NCI-H510A (cell line): ENCODE measurements at regions not wholly inside any gene's neighbourhood (a gene's known extent, or its start where the extent isn't known, plus 50 kb on each side); places are given as distances from the start of the nearest gene placed in this dataset.
"Not testable (repeated sequence)": the region's sequence is repeated elsewhere in the genome, so short reads cannot be mapped to it uniquely, and the experiment has no call there.

ENCODE experiments used
- DNase-seq: peaks from one replicate; lab custom pipeline; 2025; lab: John Stamatoyannopoulos, UW

DNA sequence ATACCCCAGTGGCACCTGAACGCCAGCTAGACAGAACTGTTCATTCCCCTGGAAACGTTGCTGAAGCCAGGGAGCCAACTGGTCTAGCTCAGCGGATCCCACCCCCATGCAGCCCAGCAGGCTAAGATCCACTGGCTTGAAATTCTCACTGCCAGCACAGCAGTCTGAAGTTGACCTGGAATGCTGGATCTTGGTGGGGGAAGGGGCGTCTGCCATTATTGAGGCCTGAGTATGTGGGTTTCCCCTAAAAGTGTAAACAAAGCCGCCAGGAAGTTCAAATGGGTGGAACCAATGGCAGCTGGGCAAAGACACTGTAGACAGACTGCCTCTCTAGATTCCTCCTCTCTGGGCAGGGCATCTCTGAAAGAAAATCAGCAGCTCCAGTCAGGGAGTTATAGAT is 213.0 kb downstream of the NKX6-1 start:
- DNase-seq, result no peak

DNA sequence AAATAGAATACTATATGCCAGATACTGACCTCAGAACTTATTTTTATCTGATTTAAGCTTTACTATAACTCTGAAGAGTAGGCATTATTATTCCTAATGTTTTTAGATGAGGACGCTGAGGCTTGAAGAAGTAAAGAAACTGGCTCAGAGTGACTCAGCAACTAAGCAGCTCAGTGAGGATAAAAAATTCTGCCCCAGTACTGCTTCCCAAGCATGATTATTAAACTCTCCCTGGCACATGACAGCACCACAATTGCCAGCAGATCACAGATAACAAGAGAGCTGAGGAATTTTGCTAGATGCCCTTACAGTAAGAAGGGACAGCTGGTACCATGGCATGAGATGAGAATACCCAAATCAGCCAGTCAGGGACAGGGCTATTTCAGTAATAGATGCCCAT is 219.4 kb downstream of the NKX6-1 start:
- no peak for DNase-seq

DNA sequence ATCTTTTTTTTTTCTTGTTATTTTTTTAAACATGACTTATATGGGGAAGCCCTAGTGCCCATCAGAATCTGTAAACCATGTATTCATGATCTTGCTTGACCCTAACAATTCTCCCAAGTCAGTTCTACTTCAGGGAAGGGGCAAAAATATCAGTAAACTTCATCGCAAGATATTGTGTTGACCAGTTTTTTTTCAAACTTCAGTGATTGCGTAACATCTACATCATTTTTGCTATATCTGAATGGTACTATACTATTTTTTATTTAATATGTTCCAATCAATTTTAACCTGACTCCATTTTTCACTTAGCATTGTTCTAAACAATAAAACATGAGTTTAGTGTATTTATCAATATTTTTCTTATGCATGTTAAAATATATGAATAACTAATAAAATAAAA is 221.2 kb downstream of the NKX6-1 start:
- DNase-seq, result no peak

DNA sequence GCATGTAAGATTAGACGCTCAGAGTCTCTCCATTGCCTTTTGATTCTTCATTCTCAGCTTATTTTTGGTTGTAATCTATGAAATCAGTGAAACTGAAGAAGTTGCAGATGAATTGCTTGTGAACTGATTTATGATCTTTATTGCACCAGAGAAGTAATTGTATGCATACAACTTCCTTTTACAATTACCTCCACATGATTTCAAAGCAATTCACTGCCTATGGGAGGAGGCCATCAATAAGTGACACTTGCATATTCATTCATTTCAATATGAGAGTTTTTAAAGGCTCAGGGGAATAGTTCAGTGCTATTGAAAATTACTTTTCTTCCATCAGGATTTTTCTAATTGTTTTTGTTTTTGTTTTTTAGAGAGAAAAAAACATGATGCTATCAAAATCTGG is 222.3 kb downstream of the NKX6-1 start:
- DNase-seq, result no peak

DNA sequence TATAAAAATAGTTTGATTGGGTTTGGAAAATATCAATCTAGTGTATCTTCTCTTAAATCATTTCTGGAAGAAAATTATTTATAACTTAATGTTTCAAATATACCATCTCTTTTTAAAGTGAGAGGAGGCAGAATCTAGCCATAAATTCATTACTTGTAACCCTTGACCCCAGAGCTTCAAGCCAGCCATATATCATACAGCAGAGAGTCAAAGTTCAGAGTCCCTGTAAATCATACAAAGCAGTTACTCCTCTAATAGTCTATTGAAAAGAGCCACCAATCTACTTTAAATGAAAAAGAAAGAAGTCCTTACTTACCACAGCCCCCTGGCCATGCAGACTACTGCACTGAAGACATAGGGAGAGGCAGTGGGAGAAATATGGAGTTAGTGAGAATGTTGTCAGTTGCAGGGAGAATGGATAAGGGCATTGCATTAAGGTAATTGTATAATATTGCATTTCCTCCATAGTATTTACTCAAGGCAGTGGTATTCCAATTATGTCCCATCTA is 229.5 kb downstream of the NKX6-1 start:
- DNase-seq, result no peak

DNA sequence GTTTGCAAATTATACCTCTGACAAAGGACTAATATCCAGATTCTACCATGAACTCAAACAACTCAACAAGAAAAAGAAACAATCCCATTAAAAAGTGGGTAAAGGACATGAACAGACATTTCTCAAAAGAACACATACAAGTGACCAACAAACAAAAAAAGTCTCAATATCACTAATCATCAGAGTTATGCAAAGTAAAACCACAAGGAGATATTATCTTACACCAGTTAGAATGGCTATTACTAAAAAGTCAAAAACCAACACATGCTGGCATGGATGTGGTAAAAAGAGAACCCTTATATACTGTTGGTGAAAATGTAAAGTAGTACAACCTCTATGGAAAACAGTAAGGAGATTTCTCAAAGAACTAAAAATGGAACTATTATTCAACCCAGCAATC is 234.4 kb downstream of the NKX6-1 start:
- DNase-seq, result no peak

DNA sequence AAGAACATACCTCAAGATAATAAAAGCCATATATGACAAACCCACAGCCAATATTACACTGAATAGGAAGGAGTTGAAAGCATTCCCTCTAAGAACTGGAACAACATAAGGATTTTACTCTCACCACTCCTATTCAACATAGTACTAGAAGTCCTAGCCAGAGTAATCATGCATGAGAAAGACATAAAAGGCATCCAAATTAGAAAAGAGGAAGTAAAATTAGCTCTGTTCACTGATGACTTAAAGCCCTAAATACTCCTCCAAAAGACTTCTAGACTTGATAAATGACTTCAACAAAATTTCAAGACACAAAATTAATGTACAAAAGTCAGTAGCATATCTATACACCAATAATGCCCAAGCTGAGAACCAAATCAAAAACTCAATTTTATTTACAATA is 235.7 kb downstream of the NKX6-1 start:
- DNase-seq, result no peak

DNA sequence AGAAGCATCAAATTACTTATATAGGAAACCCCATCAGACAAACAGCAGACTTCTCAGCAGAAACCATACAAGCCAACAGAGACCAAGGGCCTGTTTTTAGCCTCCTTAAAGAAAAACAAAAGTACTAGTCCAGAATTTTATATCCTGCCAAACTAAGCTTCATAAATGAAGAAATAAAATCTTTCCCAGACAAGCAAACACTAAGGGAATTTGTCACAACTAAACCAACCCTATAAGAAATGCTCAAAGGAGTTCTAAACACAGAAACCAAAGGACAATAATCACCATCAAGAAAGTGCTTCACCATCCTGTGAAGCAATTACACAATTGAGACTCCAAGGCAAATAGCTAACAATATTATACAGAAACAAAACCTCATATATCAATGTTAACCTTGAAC is 238.6 kb downstream of the NKX6-1 start:
- no peak for DNase-seq

DNA sequence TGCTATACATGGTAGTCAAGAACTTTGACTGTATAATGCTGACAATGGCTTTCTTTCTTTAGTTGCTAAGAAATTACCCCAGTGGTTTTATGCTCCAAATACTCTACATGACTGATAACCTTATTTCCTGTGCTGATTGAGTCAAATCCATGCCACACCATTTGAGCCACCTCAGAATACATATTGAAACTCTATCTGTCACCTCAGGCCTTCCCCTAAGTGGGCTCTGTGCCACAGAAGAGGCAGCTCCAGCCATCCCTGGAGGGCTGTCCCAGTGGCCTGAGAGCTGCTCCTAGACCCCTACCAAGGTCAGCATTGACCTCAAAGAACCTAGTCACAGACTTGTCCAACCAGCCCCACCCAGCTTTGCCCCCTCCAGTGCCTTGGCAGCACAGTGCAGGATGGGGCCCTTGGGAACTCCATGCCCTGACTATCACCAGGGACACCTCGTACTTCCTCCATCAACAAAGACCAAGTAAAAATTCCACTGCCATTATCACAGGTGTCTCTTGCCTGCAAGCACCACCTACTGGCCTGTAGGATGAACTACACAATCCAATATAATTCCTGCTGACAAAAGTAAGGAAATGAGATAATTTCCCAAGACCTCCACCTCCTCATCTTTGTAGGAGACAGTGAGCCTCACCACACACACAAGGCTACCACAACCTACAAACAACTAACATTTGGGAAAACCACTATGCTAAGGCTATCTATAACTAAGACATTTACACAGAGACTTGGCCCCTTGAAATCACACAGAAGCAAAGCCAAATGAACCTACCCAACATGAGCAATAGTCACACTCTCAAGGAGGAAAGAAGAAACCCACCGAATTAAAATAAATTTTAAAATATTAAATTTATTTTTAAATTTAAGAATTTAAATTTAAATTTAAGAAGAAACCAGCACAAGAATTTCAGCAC is 239.9 kb downstream of the NKX6-1 start:
- no peak for DNase-seq

DNA sequence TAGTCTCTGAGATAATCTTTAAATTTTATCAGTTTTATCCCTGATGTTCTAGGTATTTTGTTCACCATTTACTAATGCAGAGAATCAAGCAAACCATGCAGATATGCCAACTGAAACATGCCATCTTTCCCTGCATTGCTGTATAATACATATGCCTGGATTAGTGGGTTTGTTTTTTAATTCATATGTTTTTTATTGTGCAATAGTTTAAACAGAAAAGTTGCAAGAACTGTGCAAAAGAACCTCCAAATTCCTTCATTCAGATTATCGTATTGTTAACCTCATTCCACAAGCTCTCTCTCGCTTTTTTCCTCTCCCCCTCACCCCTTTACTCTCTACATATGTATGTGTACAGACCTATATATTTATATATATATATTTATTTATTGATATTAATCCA is 244.6 kb downstream of the NKX6-1 start:
- no peak for DNase-seq

DNA sequence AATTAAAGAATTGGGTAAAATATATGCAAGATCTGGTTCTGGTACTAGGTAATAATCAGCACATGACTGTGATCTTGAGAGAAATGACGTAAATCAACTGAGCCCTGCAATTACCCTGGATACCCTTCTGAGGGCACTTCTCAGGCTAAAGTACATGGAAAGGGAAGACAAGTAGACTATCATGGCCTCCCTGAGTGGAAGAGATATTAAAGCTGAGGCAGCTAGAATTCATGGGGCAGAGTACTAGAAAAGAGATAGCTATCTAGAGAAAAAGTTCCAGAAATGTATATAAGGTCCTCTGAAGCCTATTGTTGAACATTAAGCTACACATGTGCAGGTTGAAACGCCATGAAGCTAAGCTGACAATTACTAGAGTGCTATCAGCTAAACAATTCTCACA is 249.6 kb downstream of the NKX6-1 start:
- no peak for DNase-seq

DNA sequence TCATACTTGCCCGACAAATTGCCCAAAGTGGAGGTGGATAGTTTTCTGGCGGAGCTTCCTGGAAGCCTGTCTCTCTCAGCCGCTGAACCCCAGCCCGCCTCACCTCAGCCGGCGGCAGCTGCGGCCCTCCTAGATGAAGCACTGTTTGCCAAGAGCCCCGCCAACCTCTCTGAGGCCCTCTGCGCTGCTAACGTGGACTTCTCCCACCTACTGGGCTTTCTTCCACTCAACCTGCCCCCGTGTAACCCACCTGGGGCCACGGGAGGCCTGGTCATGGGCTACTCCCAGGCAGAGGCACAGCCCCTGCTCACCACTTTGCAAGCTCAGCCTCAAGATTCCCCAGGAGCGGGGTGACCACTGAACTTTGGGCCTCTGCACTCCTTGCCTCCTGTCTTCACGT is 254.1 kb downstream of the NKX6-1 start:
- DNase-seq, result not testable (repeated sequence)

DNA sequence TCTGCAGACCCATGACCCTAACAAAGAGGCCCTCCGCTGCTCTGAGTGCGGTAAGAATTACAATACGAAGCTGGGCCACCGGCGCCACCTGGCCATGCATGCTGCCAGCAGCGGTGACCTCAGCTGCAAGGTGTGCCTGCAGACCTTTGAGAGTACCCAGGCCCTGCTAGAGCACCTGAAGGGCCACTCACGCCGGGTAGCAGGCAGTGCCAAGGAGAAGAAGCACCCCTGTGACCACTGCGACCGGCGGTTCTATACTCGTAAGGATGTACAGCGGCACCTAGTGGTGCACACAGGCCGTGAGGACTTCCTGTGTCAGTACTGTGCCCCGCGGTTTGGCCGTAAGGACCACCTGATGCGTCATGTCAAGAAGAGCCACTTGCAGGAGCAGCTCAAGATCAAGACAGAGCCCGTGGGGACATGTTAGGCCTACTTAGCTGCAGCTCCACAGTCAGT is 254.7 kb downstream of the NKX6-1 start:
- not testable (repeated sequence) for DNase-seq

DNA sequence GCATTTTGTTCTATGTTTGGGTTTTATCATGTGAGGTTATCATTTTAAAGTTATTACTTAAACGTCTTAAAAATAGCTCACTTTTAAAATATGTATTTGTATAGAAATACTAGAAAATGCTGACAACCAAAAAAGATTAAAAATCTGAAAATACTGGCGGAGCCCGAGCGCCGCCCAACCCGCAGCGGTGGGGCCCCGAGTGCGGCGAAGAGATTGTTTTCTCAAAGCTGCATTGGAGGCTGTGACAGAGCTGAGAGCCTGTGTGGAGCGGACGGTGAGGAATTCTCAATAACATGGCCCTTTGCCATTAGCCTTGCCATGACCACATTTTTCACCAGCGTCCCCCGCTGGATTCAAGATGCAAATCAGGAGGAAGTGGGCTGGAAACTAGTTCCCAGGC is 255.4 kb downstream of the NKX6-1 start:
- no peak for DNase-seq

DNA sequence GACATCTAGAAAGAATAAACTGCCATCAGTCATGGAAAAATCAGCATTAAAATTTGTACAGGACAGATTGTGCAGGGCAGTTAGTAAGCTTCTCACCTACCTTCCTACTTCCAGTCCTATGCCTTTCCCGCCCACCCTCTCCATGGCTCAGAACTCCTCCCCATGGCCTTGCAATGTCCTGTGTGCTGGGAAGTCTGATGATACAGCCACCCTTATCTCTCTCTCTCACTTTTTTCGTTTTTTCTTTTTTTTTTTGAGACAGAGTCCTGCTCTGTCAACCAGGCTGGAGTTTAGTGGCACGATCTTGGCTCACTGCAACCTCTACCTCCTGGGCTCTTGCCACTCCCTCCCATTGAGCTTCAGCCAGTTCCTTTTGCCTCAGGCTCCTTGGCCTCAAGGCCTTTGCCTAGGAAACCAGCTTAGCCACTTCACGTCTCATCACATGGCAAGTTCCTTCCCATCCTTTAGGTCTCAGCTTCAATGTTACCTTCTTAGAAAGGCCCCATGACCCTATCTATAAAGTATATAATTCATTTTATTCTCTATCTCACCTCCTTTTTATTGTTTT is 259.7 kb downstream of the NKX6-1 start:
- DNase-seq, result no peak

DNA sequence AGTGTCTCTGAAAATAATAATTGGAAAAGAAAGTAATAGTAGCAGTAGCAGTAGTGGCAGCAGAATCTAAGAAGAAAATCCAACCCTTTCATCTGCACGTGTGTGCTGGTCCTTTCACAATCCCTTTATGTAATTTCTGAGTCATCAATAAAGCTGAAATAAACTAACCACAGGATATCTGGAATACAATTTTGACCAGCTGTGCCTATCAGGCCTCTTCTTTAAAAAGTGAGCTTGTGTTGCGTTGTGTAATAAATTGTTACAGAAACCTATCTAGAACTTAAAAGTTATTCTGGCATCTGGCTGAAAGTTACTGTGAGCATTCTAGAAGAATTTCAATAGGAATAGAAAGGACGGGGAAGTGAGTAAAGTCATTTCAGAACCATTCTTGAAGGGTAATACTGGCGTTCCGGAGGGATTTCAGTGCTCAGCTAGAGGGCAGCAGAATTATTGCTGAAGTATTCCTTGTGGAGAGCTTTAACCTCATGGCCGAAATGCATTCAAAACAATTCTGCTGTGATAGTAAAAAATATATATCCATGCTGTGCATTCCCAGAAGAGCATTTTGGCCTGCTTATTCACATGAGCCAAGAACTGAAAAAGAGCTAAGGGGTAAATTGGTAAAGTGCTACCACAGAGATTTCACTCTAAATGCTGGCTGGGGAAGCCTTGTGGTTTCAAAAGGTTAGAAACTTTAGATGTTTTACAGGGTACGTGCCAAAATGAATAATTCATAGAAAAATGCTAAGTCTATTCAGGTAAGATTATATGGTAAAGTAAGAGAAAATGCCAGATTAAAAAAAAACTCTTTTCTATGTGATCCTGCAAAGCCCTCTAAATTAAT is 260.6 kb downstream of the NKX6-1 start:
- DNase-seq, result no peak

DNA sequence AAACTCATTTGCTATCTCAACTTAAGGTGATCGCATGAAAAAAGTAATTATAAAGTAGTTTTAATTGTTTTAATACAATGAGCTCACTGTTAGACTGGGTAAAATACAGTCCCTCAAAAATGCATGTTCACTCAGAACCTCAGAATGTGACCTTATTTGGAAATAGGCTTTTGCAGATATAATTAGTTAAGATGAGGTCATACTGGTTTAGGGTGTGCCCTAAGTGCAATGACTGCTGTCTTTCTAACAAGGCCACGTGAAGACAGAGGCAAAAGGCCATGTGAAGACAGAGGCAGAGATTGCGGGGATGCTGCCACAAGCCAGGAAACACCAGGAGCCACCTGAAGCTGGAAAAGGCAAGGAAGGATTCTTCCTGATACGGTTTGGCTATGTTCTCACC is 262.1 kb downstream of the NKX6-1 start:
- no peak for DNase-seq

DNA sequence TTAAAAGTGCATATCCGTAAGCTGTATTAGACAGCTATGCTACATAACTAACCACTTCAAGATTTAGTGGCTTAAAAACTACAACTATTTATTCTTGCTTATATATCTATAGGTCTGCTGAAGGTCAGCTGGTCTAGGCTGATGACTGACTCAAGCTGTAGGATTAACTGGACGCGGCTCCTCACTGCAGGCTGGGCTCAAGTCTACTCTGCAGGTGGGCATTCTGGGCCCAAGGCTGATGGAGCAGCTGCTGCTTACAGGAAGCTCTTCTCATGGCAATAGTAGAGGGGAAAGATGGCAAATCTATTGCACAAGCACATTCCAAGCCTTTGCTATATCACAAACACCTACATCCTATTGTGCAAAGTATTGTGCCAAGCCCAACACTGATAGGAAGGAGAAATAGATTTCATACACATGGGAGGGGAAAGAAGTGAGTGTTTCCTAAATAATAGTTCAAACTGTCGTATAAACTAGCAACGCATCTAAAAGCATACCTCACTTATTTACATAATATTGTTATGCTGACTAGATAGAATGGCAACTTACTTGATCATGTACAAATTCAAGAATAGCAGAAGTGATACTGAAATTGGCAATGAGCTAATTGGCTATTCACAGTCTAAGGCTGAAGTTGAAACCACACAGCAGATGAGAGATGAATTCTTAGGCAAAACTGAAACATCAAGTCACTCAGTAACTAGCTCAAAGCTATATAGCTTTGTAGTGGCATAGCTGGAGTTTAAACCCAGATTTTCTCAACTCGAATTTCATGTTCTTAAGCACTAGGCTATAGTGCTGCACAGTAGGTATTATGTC is 263.8 kb downstream of the NKX6-1 start:
- DNase-seq, result no peak

DNA sequence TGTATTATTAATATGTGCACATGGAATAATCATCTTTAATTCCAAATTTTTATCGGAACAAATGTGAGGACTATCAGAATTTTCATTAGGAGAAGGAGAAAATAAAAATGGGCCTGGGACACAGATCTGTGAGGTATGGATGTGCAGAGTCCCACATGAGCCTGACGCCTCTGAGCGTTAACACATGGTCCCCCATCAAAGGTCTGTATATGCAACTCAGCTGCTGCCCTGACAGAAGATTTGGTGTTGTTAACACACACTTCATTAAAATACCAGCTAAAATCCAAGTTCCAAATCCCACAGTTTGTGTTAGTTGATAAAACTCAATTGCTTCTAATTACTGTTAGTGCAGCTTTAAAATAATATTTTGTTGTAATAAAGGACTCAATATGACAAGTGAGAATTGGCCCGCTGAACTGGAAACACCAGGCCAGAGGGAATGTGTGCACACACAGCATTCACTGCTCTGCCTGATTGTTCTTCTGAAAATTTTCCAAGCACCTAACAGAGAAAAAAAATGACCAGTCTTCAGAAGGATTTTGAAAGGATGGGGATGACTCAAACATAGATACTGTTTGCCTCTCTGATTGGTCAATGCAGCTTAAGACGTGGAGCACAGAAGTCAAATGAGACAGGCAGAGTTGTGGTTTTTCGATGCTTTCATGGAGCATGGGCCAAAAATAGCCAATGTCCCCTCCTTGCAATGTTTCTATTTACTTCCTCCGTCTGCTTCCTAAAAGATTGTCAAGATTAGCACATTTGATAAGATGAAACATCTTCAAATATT is 266.6 kb downstream of the NKX6-1 start:
- no peak for DNase-seq

DNA sequence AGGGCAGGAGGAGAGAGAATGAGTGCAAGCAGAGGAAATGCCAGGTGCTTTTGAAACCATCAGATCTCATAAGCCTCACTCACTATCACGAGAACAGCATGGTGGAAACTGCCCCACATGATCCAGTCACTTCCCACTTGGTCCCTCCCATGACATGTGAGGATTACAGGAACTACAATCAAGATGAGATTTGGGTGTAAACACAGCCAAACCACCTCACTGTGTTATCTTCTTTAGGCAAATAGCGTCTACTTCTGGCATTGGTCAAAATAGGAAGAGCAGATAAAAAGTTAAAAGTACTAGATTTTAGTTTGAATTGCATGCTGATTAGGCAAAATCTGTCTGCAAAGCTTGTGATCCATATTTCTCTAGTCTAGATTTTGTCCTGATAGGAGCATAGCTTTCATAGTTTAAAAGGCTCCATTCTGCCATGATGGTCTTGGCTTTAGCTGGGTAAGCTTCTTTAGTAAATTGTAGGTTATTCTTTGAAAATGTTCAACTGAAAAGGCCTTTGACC is 267.5 kb downstream of the NKX6-1 start:
- no peak for DNase-seq

DNA sequence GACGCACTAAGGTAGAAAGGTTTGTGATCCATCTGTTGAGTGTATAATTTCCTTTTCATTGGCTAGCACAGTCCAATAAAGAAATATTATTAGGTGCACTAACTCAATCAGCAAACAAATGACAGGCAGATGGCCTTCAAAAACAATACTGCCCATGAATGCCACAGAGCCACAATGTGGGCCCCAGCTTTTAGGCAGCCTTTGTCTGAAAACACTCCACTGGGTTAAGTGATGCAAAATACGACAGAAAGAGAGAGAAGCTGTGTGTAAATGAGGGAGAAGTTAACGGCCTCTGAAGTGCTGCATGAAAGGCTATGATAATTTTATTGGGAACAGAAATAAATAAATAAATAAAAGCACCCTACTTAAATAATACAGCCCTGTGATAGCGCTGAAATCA is 274.6 kb downstream of the NKX6-1 start:
- DNase-seq, result no peak
